ENCODE measurements at regions not wholly inside any gene's neighbourhood (a gene's known extent, or its start where the extent isn't known, plus 50 kb on each side); places are given as distances from the start of the nearest gene placed in this dataset.
"Not testable (repeated sequence)": the region's sequence is repeated elsewhere in the genome, so short reads cannot be mapped to it uniquely, and the experiment has no call there.

DNA sequence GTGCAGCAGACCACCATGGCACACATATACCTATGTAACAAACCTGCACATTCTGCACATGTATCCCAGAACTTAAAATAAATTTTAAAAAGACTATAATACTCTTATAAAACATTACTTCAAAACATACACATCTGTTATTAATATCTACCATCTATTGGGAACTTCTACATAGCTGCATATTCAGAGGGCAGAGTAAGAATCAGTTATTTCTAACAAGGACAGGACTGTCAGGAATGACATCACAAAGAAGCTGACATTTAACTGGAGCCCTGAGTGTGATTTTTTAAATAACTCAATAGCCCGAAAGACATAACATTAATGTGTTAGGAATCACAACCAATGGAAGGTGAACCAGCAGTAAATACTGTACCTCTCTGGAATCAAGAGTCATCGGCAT, 276.7 kb upstream of the ECI2 start:
- no peak for DNase-seq
- in situ Hi-C loops (cut with MboI; ENCODE audit: low pct_unique_long_range_greater_than_20kb, low sequenced_read_pairs), result no loop called here

DNA sequence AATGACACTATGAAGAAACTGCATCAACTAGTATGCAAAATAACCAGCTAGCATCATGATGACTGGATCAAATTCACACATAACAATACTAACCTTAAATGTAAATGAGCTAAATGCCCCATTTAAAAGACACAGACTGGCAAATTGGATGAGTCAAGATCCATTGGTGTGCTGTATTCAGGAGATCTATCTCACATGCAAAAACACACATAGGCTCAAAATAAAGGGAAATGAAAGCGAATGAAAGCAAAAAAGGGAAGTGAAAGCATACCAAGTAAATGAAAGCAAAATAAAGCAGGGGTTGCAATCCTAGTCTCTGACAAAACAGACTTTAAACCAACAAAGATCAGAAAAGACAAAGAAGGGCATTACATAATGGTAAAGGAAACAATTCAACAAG, 272.3 kb upstream of the ECI2 start:
- DNase-seq, result peak; percentile 60
- in situ Hi-C loops (cut with MboI; ENCODE audit: low pct_unique_long_range_greater_than_20kb, low sequenced_read_pairs), result not testable (repeated sequence)

DNA sequence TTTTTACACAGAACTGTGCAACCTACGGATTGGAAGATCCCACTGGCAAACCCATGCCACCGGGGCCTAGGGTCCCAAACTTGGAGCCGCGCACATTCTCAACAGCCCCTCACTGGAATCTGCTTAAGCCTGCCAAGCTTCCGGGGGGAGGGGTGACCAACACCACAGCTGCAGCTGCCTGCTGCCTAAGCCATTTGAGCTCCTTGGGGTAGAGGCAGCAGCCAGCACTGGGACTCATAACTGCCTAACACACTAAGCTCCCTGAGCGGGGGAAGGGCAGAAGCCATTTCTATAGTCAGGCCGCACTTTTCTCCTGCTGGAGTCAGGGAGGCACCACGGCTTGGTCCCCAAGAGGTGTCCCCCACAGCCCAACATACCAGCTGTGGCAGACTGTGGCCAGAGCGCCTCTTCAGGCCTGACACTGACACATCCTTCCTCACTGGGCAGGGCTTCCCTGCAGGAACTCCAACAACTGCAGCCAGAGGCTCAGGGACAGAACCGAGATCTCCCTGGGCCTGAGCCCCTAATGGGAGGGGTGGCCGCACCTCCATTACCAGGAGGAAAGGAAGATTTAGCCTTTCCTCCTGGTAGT, 270.3 kb upstream of the ECI2 start:
- in situ Hi-C loops (cut with MboI; ENCODE audit: low pct_unique_long_range_greater_than_20kb, low sequenced_read_pairs), result no loop called here
- no peak for DNase-seq

DNA sequence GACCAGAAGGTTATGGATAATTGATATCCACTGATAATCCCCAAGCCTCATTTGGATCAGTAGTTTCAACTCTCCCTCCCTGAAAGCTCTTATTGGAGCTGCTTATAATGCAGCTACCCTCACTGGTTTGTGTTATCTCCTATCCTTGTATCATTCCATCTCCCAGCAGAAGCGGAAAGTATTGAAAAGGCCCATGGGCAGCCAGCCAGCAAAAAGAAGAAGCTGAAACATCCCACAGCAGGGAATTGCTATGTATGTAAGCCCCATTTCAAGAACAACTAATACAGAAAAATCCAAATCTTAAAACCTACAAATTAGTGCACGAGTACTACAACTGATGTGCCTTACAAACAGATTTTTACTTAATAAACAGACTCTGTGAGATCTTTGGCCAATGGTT, 269.0 kb upstream of the ECI2 start:
- DNase-seq, result no peak

DNA sequence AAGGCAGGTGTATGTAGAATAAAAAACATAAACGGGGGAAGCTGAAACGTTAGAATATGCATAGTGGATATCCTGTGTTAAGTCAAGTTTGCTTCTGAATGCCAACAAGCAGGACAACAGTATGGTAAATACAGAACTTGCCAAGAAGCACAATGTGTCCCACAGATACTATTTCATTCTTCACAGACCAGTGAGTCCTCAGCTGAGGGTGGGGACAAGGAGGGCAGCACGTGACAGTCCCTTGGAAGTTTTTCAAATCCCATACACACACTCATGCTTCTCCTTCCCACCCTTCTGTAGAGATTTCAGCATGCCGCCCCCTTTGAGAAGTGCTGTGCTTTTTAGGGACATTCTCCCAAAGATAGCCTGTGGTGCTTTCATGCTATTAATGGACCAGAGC, 268.5 kb upstream of the ECI2 start:
- in situ Hi-C loops (cut with MboI; ENCODE audit: low pct_unique_long_range_greater_than_20kb, low sequenced_read_pairs), result no loop called here
- DNase-seq, result no peak

More for the DNA sequence above, 269.0 kb upstream of the ECI2 start:
- in situ Hi-C loops (cut with MboI; ENCODE audit: low pct_unique_long_range_greater_than_20kb, low sequenced_read_pairs), result no loop called here

DNA sequence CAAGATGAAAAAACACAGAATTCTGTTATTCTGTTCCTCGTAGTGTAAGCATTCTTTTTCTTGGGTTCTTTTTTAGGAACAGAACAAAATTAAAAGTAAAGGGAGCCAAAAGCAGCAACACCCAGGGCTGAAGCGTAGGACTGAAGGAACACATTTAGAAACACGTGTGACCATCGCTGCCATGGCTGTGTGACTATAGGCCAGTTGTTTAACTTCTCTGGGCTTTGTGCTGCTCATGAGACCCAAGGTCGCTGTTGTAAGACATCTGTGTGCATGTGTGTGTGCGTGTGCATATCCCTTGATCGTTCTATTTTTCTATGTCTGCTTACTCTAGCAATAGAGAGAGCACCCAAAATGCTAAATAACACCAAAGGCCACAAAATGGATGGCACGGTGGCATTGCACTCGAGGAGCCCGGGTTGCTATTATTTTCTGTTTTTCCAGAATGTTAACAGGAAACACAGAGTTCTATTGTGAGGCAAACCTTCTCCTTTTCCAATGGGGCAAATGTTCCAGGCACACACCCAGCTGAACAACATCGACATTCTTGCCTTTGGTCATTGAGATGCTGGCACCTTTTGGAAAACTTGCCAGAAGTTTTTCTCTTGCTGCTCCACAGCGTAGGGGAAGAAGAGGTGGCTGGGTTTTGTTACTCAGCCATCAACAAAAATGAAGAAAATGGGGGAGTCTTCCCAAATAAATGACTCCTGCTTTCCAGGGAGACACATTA, 267.8 kb upstream of the ECI2 start:
- in situ Hi-C loops (cut with MboI; ENCODE audit: low pct_unique_long_range_greater_than_20kb, low sequenced_read_pairs), result no loop called here
- no peak for DNase-seq

DNA sequence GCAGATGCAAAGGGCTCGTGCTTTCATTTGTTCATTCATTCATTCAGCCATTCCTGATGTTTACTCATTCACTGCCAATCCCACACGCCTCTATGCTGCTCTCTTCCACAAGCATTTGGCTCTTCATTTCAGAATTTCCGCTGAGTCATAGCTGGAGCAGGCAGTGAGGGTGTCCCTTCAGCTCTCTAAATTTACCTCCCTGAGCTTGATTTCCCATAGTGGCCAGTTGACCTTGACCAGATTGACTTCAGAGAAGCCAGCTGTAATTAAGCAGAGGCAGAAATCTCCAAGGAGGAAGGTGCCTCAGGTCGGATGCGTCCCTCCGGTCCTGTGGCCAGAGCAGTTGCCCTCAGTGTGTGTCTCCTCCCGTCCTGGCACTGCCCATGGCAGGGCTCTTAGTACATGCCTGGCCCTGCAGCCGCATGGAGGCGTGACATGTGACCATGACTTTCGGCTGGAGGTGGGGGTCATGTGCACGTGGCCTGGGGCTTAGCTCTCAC, 267.2 kb upstream of the ECI2 start:
- in situ Hi-C loops (cut with MboI; ENCODE audit: low pct_unique_long_range_greater_than_20kb, low sequenced_read_pairs), result no loop called here
- no peak for DNase-seq

DNA sequence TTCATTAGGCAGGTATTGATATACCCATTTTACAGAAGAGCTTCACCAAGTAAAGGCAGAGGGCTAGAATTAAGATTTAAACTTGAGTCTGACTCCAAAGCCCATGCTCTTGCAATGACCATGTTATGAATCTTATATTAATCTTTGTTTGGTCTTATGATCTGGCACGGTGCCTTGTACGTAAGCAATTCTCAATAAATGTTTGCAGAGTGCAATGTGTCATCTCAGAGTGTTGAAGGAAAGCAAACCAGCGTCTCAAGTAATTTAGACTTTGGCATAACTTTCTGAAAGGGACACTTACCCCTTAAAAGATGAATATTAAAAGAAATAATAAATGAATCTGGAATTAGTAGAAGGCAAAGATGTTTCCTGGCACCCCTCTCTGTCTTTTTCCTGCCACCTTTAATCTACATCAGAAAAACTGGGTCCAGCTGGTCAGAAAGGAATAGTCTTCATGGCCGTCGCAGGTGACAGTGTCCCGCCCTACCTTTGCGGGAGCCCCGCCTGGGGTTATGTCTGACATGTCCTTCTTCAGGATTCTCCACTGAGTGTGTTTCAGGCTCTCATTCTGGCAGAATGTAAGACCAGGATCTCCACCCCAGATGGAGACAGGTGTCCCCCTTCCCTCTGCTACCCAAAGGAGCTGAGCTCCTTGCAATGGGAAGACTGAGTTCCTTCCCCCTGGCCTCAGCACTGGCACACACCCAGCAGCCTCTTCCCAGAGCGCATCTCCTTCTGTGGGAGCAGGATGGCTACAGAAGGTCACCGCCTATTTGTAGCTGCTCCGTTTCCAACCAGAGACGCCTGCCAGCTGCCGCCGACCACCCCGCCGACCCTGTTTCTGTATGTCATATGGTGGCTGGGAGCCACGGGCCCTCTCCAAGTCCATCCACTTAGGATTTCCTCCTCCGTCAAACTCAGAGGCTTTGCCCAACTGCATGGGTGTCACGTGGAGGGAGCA, 266.3 kb upstream of the ECI2 start:
- no peak for DNase-seq
- in situ Hi-C loops (cut with MboI; ENCODE audit: low pct_unique_long_range_greater_than_20kb, low sequenced_read_pairs), result no loop called here

DNA sequence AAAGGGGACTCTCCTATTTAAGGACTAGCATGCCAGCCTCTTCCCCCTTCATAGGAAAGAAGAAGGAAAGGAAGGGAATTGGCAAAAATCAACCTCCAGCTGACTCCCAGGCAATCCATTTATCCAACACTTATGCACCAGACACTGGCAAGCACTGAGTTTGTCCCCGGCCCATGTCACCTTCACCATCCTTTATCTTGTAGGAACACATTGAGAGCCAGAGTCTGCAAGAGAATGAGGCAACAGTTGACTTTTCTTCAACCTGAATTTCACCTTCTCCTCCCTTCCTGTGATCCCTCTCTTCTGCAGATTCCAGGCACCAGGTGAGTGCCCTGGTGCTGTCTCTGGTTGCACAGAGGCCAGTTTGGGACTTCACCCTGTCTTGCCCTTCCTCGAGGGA, 264.3 kb upstream of the ECI2 start:
- in situ Hi-C loops (cut with MboI; ENCODE audit: low pct_unique_long_range_greater_than_20kb, low sequenced_read_pairs), result no loop called here
- DNase-seq, result no peak

DNA sequence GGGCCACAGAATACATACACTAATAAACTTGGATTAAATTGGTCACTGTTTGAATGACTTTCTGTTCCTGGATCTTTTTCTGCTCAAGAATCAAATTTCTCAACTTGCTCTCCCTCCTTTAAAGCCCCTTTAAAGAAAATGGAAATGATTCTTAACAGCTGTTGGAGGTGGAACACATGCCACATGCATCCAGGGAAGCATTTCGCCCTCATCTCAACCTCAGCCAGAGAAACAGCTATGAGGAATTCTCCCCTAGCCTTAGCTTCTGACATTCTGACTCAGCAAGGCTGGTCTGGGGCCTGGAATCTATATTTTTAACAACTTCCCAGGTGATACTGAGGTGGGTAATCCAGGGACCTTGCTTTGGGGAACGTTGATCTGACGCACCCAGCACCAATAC, 263.4 kb upstream of the ECI2 start:
- DNase-seq, result no peak
- in situ Hi-C loops (cut with MboI; ENCODE audit: low pct_unique_long_range_greater_than_20kb, low sequenced_read_pairs), result no loop called here

DNA sequence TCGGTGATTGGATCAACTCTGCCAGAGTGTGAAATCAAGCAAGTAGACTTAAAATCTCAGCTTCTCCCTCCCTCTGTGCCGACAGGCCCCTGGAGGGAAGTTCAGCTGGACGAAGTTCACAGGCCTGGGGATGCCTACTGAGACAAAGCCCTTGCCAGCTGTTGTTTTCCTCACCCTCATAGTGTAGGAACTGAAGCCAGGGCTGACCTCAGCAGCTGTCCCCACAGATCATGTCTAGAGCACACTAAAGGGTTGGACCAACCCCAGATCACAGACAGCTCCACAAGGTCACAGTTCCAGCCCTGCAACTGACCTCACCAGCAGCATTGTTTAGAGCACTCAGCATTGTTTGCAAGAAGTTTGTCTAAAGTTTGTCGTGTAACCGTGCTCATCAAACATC, 261.9 kb upstream of the ECI2 start:
- no peak for DNase-seq
- in situ Hi-C loops (cut with MboI; ENCODE audit: low pct_unique_long_range_greater_than_20kb, low sequenced_read_pairs), result no loop called here

DNA sequence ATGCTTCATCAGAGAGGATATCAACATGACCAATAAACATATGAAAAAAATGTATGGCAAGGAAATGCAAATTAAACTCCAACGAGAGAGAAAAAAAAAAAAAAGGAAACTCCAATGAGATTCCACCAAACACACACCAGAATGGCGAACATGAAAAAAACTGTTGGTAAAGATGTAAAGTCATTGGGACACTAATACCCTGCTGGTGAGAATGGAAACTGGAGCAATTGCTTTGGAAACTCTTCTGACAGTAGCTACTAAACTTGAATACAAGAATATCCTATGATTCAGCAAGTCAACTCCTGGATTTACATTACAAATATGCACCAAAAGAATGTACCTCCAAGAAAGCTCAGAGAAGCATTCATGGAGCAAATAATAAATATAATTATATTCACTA, 260.7 kb upstream of the ECI2 start:
- no peak for DNase-seq

DNA sequence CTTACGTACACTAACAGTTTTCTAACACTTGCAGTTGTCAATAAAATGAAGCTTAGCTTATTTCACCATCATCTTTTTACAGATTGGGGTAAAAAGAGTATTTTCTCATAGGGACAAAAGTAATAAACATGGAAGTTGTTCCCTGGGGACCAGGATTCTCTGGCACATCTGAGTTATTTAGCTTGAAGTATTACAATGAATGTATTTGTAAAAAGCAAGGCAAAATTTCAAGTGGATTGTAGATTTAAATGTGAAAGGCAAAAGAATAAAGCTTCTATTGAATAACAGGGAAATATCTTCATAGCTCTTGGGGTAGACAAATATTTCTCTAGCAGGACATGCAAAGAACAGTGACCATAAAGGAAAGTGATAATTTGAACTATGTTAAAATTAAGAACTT, 260.0 kb upstream of the ECI2 start:
- no peak for DNase-seq
- in situ Hi-C loops (cut with MboI; ENCODE audit: low pct_unique_long_range_greater_than_20kb, low sequenced_read_pairs), result no loop called here

More for the DNA sequence above, 260.7 kb upstream of the ECI2 start:
- in situ Hi-C loops (cut with MboI; ENCODE audit: low pct_unique_long_range_greater_than_20kb, low sequenced_read_pairs), result no loop called here

DNA sequence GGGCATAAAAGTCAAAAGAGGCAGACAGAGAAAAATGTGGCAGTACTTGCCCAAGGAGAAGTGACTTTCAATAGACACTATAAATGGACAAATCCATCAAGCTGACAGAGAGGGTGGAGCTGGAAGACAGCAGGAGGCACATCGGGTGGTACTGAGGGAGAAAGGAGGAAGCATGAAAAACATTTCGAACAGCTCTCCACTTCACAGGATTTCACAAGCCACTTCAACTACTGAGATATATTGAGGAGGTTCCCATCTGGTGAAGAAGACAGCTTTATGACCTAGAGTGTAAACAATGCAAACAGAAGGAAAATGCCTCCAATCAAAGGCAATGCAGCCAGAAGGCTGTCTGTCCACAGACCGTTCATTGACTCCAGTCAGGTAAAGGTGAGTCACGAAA, 259.4 kb upstream of the ECI2 start:
- peak; percentile 52 for DNase-seq
- in situ Hi-C loops (cut with MboI; ENCODE audit: low pct_unique_long_range_greater_than_20kb, low sequenced_read_pairs), result no loop called here

DNA sequence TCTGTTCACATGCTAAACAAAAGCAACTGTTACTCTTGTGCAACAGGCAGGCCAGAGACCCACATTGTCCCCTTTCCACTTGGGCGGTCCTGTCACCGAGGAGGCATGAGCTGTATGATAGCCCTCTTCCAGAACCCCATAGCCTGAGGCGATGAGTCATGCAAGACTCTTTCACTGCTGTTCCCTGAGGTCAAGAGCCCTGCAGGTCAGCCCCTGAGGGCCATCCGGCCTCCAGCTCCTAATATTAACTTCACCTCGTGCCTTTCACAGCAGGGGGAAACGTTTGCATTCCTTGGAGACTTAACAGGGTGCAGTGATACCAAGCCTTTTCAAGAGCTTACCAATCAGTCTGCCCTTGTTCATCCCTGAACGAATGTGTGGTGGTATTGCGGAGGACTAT, 253.3 kb upstream of the ECI2 start:
- in situ Hi-C loops (cut with MboI; ENCODE audit: low pct_unique_long_range_greater_than_20kb, low sequenced_read_pairs), result no loop called here

DNA sequence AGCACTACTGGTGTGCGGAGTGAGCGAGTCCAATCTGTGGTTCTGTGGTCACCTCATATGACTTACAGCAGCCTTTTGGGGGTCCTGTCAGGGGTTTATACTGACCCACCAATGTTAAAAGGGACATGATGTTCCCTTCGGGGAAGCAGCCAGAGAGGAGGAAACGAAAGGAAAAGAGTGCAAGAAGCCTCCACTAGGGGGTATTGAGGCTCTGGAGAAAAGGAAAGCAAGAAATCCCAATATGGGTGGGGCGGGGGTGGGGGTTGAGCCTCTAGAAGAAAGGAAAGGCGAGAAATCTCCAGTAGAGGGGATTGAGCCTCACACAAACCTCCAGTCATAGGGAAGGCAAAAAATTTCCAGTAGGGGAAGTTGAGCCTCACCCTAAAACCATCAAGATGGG, 249.3 kb upstream of the ECI2 start:
- no peak for DNase-seq
- in situ Hi-C loops (cut with MboI; ENCODE audit: low pct_unique_long_range_greater_than_20kb, low sequenced_read_pairs), result no loop called here

More for the DNA sequence above, 253.3 kb upstream of the ECI2 start:
- no peak for DNase-seq

DNA sequence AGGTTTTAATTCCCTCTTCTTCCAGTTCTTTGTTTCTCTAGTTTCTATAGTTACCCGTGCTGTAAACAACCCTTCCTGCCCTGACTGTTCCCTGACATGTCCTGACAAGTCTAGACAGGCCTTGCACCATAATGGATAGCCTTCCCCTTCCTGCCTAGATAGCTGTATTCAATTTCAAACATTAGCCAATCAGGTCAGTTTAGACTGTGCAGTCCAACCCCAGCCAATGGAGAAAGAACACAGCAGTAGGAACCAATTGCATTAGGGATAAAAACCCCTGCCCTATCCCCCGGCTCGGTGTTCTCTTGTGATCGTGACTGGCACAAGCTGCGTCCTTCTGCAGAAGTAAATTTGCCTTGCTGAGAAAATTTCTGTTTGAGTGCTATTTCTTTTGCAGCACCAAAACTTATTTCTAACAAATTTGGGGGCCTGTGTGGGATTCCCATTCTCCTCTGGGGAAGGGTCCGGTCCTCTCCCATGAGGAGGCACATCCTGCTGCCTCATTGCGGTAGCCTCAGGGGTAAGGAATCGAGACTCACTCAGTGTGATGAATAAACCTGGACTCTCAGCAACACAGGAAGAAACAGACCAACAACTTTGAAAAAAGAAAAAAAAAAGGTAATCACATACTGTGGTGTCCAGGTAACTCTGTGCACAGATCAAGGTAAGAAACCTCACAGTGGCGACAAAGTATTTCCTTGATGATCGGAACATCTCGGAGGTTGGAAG, 248.7 kb upstream of the ECI2 start:
- DNase-seq, result peak; percentile 48
- in situ Hi-C loops (cut with MboI; ENCODE audit: low pct_unique_long_range_greater_than_20kb, low sequenced_read_pairs), result no loop called here

DNA sequence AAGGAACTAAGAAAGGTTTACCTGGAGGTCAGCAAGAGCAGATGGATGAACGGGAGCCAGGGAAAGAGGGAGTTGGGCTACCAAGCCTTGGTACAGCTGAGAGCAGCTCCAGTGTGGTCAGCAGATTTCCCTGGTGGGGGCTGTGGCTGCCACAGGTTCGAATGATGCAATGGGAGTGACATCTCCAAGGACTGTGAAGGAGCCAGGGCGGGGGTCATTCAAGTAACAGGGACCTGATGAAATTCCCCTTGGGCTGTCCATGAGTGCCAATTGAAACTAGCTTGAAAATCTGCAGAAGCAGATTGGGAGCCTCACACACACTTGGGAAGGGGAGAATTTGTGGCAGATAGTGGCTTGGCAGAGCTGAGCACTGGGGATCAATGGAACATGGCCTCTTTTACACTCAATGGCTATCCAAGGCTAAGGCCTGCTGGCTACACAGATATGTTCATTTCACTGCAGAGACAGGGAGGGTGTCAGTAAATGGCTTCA, 247.0 kb upstream of the ECI2 start:
- in situ Hi-C loops (cut with MboI; ENCODE audit: low pct_unique_long_range_greater_than_20kb, low sequenced_read_pairs), result no loop called here
- DNase-seq, result no peak

DNA sequence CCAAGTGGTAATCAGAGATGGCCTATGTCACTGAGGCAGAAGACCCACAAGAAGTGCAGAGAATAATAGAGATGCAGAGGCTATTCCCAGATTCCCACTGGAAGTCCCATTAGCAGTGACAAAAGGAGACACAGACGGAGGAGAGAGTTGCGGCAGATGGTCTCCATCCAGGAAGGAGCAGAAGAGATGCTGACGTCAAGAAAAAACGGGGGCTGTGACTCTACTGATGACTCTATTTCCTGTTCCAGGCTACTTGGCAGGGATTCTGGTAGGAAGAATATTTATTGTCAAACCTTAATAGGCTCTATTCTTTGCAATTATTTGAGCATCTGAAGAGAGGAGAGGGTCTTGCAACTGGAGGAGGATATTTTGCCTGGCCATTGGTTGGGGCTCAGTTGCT, 246.0 kb upstream of the ECI2 start:
- DNase-seq, result no peak
- in situ Hi-C loops (cut with MboI; ENCODE audit: low pct_unique_long_range_greater_than_20kb, low sequenced_read_pairs), result no loop called here

Measured in KBM-7 (cell line).